Skeletal muscle satellite cell (primary cell): ENCODE measurements at regions not wholly inside any gene's neighbourhood (a gene's known extent, or its start where the extent isn't known, plus 50 kb on each side); places are given as distances from the start of the nearest gene placed in this dataset.
"Not testable (repeated sequence)": the region's sequence is repeated elsewhere in the genome, so short reads cannot be mapped to it uniquely, and the experiment has no call there.

Experiments
- H3K27me3 ChIP-seq: 2 replicates; pipeline ENCODE4 v1.7.0; 2013; ENCODE audit warnings: low read length; ENCODE audit not compliant: control insufficient read depth, insufficient read depth
- H3K36me3 ChIP-seq: 2 replicates; pipeline ENCODE4 v1.7.0; 2013; ENCODE audit warnings: mild to moderate bottlenecking, control low read depth, low read length; ENCODE audit not compliant: insufficient read depth
- H3K4me1 ChIP-seq: 2 replicates; pipeline ENCODE4 v1.7.0; 2013; ENCODE audit warnings: low read length; ENCODE audit not compliant: control insufficient read depth, insufficient read depth
- H3K4me2 ChIP-seq: 2 replicates; pipeline ENCODE4 v1.7.0; 2013; ENCODE audit warnings: mild to moderate bottlenecking, low read length
- H3K4me3 ChIP-seq: 2 replicates; pipeline ENCODE4 v1.7.0; 2013; ENCODE audit warnings: low read length
- H3K9ac ChIP-seq: 2 replicates; pipeline ENCODE4 v1.7.0; 2013; ENCODE audit warnings: mild to moderate bottlenecking, low read depth, low read length, moderate library complexity
- H3K9me3 ChIP-seq: replicated peaks from 2 replicates; pipeline ENCODE4 v1.7.0; 2013; ENCODE audit warnings: mild to moderate bottlenecking, control low read depth, low read length

DNA sequence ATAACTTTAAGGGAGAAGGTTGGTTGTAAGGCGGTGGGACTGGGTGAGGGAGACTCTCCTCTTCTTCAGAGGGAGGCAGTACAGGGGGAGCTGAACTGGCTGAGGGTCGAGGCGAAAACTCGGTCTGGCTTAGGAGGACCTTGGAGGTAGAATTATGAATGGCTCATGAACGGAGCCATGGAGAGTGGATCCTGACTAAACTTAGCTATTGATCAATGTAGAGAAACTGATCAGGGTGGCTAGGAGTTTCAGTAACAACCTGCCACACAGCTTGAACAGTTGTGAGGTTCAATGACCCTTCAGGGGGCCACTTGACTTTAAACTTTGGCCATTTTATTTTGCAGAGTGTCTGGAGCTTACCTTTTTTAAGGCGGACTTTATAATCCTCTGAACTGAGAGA, 117.2 kb downstream of the UNC93B1 start:
- H3K36me3 ChIP-seq, H3K4me2 ChIP-seq, H3K4me1 ChIP-seq, H3K9me3 ChIP-seq, H3K4me3 ChIP-seq, H3K9ac ChIP-seq, H3K27me3 ChIP-seq: not testable (repeated sequence)

DNA sequence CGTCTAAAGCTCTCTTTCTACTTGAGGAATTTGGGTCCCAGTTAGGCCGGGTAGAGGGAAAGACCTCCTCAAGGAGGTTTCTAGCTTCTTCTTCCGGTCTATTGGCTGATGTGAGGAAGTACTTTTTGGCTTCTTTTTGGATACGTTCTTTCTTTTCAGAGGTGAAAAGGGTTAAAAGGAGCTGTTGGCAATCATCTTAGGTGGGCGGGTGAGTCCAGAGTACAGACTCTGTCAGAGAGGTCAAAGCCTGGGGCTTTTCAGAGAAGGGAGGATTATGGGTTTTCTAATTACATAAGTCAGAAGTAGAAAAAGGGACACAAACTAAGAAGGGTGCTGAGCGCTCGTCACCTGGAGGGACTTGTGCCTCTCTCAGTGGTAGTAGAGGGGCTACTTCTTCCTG, 117.7 kb downstream of the UNC93B1 start:
- not testable (repeated sequence) for H3K4me1 ChIP-seq, H3K4me2 ChIP-seq, H3K9me3 ChIP-seq, H3K27me3 ChIP-seq, H3K4me3 ChIP-seq, H3K36me3 ChIP-seq, H3K9ac ChIP-seq

DNA sequence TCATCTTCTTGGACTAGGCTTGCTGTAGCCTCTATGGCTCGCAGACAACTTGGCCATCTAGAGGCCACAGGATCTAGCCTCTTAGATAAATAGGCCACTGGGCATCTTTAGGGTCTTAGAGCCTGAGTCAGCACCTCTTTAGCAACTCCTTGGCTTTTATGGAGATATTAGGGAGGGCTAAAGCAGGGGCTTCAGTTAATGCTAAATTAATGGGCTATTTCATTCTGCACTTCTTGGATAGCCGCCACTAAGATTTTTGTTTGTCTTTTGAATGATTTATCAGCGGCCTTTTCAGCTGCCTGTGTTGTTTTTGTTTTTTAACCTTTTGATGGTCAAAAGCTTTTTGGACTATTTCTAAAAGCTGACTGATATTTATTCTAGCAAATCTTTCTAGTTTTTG, 118.3 kb downstream of the UNC93B1 start:
- not testable (repeated sequence) for H3K4me3 ChIP-seq, H3K27me3 ChIP-seq, H3K36me3 ChIP-seq, H3K4me1 ChIP-seq, H3K9ac ChIP-seq, H3K9me3 ChIP-seq, H3K4me2 ChIP-seq

DNA sequence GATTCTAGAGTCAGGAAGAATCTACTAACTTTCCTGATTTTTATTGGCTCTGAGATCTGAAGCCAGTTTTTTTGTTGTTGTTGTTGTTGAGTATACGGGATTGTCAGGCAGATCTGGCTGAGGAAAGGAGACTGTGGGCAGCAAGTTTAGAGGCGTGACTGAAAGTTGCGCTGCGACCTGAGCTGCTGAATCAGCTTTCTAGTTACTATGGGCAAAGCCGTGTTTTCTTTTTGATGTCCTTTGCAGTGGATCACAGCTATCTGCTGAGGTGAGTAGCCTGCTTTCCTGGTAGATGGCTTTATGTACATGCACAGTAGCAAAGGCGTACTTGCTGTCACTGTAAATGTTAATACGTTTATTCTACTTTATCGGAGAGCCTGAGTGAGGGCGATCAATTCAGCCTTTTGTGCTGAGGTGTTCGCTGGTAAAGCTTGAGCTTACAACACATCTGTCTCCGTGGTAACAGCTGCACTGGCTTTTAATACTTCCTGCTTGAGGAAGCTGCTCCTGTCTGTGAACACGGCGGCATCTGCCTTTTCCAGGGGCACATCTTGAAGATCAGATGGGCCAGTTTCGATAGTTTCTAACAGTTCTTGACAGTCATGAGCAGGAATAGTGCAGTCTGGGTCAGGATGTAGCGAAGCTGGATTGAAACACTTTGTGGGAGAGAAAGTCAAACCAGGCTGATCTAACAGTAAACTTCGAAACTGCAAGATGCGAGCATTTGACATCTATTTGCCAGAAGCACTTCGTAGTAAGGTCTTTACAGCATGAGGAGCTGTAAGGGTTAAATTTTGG, 118.9 kb downstream of the UNC93B1 start:
- H3K9me3 ChIP-seq, H3K9ac ChIP-seq, H3K4me3 ChIP-seq, H3K4me1 ChIP-seq, H3K36me3 ChIP-seq, H3K4me2 ChIP-seq, H3K27me3 ChIP-seq: not testable (repeated sequence)

DNA sequence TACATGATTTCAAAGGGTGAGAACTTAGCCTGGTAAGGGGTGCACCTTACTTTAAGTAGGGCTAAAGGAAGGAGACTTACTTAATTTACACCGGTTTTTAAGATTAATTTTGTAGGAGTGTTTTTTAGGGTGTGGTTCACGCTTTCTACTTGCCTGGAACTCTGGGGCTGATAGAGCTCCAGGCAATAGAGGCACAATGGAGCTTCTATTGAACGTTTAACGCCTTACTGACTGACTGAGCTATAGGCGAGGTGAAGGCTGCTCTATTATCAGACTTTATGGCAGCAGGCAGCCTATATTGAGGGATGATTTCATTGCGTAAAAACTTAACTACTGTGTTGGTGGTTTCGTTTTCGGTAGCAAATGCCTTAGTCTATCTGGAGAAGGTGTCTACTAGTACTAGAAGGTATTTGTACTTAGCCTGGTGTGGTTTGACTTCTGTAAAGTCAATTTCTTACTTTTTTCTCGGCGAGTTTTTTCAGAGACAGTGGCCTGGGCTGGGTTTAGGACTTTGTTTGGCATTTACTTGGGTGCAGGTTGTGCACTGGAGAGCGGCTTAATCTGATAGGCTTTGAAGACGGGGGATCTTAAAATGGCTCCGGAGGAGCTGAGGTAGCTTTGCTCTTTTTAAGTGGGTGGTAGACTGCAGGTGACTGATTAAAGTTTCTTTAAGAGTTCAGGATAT, 119.7 kb downstream of the UNC93B1 start:
- H3K9me3 ChIP-seq, H3K36me3 ChIP-seq, H3K27me3 ChIP-seq, H3K4me1 ChIP-seq, H3K4me3 ChIP-seq, H3K9ac ChIP-seq, H3K4me2 ChIP-seq: not testable (repeated sequence)

DNA sequence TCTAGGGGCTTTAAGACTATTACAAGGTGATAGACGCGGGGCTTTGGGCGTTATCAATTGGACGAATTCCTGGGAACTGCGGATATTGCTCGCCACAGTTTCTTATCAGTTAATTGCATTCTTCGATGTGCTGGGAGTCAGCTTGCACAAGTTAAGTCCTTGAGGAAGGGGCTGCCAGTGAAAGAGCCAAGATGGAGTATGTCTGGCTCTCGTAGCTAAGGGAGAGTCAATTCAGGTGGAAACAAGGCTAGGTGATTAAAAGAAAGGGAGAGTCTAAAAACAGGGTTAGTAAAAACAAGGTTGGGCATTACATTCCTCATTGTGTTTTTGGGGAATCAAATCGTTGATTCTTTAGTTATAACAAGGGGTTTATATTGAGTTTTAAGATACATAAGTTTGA, 121.6 kb downstream of the UNC93B1 start:
- not testable (repeated sequence) for H3K27me3 ChIP-seq, H3K4me1 ChIP-seq, H3K36me3 ChIP-seq, H3K9me3 ChIP-seq, H3K4me3 ChIP-seq, H3K4me2 ChIP-seq, H3K9ac ChIP-seq

DNA sequence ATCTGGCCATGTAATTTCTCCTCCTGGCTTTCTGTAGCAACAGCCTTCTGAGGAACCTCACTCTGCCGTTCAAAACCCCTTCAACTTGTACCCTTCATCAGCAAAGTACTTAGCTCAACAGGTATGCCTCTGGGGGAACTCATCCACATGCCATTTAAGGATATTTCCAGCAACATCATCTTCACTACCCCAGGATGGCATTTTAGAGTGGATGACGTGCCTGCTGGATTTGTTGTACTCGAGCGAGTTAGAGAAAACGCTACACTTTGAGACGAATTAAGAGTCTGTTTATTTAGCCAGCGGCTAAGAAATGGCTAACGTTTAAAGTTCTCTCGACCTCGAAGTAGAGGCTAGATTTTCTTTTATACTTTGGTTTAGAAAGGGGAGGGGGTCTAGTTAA, 122.1 kb downstream of the UNC93B1 start:
- H3K4me2 ChIP-seq, H3K36me3 ChIP-seq, H3K4me3 ChIP-seq, H3K27me3 ChIP-seq, H3K9ac ChIP-seq, H3K9me3 ChIP-seq, H3K4me1 ChIP-seq: not testable (repeated sequence)

DNA sequence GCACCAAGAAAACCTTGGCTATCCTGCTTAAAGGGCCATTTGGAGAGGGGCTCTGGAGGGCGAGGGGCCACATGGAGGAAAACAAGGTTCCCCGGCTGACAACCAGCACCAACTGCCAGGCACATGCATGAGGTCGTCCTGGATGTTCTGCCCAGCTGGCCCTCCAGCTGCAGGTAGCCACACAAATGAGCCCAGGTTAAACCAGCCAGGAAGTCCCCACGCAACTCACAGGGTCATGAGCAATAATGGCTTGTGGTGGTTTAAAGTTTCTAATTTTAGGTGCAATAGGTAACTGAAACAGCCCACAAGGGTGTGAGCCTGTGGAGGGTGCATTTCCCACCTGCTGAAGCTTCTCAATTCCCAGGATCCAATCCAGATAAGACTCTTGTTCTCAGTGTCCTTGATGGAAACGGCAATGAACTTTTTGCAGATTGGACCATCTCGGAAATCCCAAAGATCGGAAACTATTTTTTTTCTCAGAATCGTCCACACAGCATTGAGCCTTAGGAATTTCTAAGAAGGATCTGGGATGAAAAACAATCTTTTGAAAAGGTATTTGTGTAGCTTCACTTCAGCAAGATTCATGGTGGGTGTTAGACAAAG, 123.2 kb downstream of the UNC93B1 start:
- H3K4me2 ChIP-seq, H3K4me3 ChIP-seq, H3K27me3 ChIP-seq, H3K4me1 ChIP-seq, H3K9me3 ChIP-seq, H3K36me3 ChIP-seq, H3K9ac ChIP-seq: not testable (repeated sequence)

DNA sequence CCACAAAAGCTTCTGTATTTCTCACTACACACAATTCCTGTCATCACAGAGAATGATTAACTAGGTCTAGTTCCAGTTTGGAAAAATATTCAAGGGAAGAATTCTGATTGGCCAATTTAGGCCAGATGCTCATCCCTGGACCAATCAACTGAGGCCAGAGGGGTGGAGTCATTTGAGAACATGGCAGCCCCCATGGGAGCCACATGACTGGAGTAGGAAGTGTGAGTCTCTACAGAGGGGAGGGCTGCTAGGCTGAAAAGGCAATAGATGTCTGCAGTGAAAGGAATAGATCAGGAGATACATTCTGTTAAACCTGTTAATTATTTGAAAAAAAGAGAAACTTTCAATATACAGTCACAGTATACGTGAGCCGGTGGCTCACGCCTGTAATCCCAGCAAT, 125.2 kb downstream of the UNC93B1 start:
- not testable (repeated sequence) for H3K9me3 ChIP-seq, H3K36me3 ChIP-seq, H3K9ac ChIP-seq, H3K4me3 ChIP-seq, H3K27me3 ChIP-seq, H3K4me1 ChIP-seq, H3K4me2 ChIP-seq

DNA sequence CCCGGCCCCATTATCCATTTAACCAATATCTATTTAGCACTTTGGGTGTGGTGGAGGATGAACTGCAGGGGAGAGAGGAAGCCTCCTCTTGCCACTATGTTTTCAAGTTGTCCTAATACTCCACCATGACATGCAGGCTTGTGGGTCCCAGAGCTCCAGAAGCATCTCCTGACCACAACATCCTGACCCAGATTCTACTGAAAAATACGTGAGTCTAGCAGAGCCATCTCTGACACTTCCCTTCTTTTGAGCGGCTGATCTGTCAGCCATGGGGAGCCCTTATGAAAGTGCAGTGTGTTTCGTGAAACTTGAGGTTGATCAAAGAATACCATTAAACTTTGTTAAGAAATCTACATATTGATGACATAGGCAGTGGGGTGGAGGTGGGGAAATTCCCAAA, 126.6 kb downstream of the UNC93B1 start:
- H3K27me3 ChIP-seq, H3K4me3 ChIP-seq, H3K9ac ChIP-seq, H3K36me3 ChIP-seq, H3K4me1 ChIP-seq, H3K4me2 ChIP-seq, H3K9me3 ChIP-seq: not testable (repeated sequence)

DNA sequence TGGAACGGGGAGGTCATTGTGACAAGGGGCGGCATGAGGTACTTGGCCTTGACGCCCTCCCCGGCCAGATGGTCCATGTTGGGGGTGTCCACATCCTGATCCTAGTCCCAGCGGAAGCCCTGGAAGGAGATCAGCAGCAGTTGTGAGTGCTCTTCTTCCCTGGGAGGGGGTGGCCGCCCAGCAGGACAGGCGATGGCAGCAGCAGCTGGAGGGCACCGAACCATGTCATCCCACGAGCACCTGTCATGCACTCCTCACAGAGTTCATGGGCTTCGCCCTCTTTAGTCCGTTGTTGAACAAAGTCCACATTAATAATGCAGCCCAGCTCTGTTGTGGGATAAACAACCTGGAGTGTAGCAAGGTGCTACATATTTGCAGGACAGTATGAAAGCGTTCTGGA, 130.7 kb downstream of the UNC93B1 start:
- not testable (repeated sequence) for H3K4me2 ChIP-seq, H3K36me3 ChIP-seq, H3K27me3 ChIP-seq, H3K9ac ChIP-seq, H3K4me3 ChIP-seq, H3K4me1 ChIP-seq, H3K9me3 ChIP-seq

DNA sequence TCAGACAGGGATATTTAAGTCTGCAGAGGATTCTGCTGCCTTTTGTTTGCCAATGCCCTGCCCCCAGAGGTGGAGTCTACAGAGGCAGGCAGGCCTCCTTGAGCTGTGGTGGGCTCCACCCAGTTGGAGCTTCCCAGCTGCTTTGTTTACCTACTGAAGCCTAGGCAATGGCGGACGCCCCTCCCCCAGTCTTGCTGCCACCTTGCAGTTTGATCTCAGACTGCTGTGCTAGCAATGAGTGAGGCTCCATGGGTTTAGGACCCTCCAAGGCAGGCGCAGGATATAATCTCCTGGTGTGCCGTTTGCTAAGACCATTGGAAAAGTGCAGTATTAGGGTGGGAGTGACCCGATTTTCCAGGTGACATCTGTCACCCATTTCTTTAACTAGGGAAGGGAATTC, 132.7 kb downstream of the UNC93B1 start:
- H3K36me3 ChIP-seq: not testable (repeated sequence)

More for the DNA sequence above, 132.7 kb downstream of the UNC93B1 start:
- H3K4me3 ChIP-seq, H3K27me3 ChIP-seq, H3K4me1 ChIP-seq, H3K9me3 ChIP-seq, H3K4me2 ChIP-seq, H3K9ac ChIP-seq: not testable (repeated sequence)
